HG02678 (cell line): ENCODE measurements at regions not wholly inside any gene's neighbourhood (a gene's known extent, or its start where the extent isn't known, plus 50 kb on each side); places are given as distances from the start of the nearest gene placed in this dataset.

Experiments used
- ATAC-seq: cut with Tn5 transposase; IDR thresholded peaks from one replicate; pipeline ENCODE4 v1.9.1; 2021; ENCODE audit warnings: mild to moderate bottlenecking, moderate library complexity; ENCODE audit not compliant: unreplicated experiment

- no peak for ATAC-seq
Observed at GRCh38 chr16:6035161-6035560, 937.6 kb upstream of the EEF2KMT start.

GRCh38 chr16:6034511-6034910, 936.9 kb upstream of the EEF2KMT start:
- no peak for ATAC-seq

- no peak for ATAC-seq
Observed at GRCh38 chr16:6032438-6032837, 934.8 kb upstream of the EEF2KMT start.

- ATAC-seq, result no peak
Observed at GRCh38 chr16:6031567-6031966, 934.0 kb upstream of the EEF2KMT start.

GRCh38 chr16:6031102-6031501, 933.5 kb upstream of the EEF2KMT start:
- ATAC-seq, result no peak

GRCh38 chr16:6027733-6028132, 930.1 kb upstream of the EEF2KMT start:
- no peak for ATAC-seq

- no peak for ATAC-seq
Observed at GRCh38 chr16:6023449-6023848, 925.9 kb upstream of the EEF2KMT start.

- ATAC-seq, result no peak
Observed at GRCh38 chr16:6021276-6021943, 923.8 kb upstream of the EEF2KMT start.

- no peak for ATAC-seq
Observed at GRCh38 chr16:6020162-6020985, 922.8 kb upstream of the EEF2KMT start.

GRCh38 chr16:6019490-6019991, 921.9 kb upstream of the EEF2KMT start:
- no peak for ATAC-seq

GRCh38 chr16:6018848-6019489, 921.4 kb upstream of the EEF2KMT start:
- ATAC-seq, result no peak

- ATAC-seq, result no peak
Observed at GRCh38 chr16:6016530-6017184, 919.1 kb upstream of the EEF2KMT start.

GRCh38 chr16:6012716-6013115, 915.1 kb upstream of the EEF2KMT start:
- no peak for ATAC-seq

- no peak for ATAC-seq
Observed at GRCh38 chr16:6009151-6009550, 911.6 kb upstream of the EEF2KMT start.

GRCh38 chr16:6008670-6009069, 911.1 kb upstream of the EEF2KMT start:
- ATAC-seq, result no peak

- ATAC-seq, result no peak
Observed at GRCh38 chr16:5993356-5993755, 895.8 kb upstream of the EEF2KMT start.

- ATAC-seq, result no peak
Observed at GRCh38 chr16:5982979-5983378, 885.4 kb upstream of the EEF2KMT start.

- ATAC-seq, result no peak
Observed at GRCh38 chr16:5979905-5980550, 882.4 kb upstream of the EEF2KMT start.

GRCh38 chr16:5977329-5977728, 879.7 kb upstream of the EEF2KMT start:
- ATAC-seq, result no peak

- ATAC-seq, result no peak
Observed at GRCh38 chr16:5972747-5973146, 875.2 kb upstream of the EEF2KMT start.

- no peak for ATAC-seq
Observed at GRCh38 chr16:5971924-5972323, 874.3 kb upstream of the EEF2KMT start.
